ENCODE measurements at regions not wholly inside any gene's neighbourhood (a gene's known extent, or its start where the extent isn't known, plus 50 kb on each side); places are given as distances from the start of the nearest gene placed in this dataset.

DNA sequence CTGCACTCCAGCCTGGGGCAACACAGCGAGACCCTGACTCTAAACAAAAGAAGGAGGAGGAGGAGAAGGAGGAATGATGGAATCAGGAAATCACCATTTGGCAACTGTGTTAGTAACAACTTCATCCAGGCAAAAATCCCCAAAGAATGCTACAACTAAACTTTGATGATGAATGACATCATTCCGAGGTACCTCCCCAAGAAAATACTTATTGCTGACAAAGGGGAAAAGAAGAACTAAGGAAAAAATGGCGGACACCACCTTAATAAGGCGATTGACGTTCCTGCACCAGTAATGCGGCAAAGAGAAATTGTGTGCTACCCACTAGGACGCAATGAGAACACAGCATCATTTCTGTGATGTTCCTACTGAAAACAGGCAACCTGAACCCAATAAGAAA is 78.2 kb upstream of the SLC6A11 start:
- no peak for DNase-seq (ENCODE audit: low read depth)
- Histone ChIP-seq H3K27me3 (ENCODE audit: control insufficient read depth, insufficient read depth, low read length) (peaks cover 11% of the 10 kb centered on the region), H3K4me3 (ENCODE audit: low read depth, low read length) (no peak overlapping the region), H3K36me3 (ENCODE audit: control insufficient read depth, insufficient read depth, low read length) (no peaks in the 10 kb centered on the region)
- no peak for TF ChIP-seq CTCF (IDR thresholded peaks at IDR 0.05; ENCODE audit: insufficient read depth, low read length, poor library complexity, severe bottlenecking)

DNA sequence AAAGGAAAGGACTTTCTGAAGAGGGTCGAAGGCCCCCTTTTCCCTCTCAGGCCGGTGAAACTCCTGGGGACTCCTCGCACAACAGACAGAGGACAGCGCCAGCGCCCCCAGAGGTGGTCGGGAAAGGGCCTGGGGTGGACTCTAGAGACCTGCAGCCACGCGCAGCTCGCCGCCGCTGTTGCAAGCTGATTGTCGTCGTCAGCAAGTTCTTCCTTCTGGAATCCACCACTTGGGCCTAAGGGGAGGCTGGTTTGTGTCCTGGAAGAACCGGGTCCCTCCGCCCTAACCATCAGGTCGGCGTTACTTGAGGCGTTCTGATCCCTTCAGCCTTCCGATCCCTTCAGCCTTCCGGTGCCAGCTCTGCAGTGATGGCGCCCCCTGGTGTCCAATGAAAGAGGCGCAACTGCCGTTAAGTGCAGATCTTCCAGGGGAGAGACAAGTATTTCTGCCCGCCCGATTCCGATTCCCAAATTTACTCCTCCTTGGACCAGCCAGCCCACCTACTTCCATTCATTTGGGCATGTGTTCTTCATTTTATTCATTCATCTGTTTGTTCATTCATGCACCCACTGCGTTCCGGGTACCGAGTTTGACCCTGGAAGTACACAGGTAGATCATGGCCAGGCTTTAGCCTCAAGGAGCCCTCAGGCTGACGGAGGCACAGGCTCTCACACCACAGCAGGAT is 77.2 kb upstream of the SLC6A11 start:
- TF ChIP-seq CTCF (IDR thresholded peaks at IDR 0.05; ENCODE audit: insufficient read depth, low read length, poor library complexity, severe bottlenecking) = peak; percentile 79
- Histone ChIP-seq H3K4me3 (ENCODE audit: low read depth, low read length) (no peak overlapping the region), H3K36me3 (ENCODE audit: control insufficient read depth, insufficient read depth, low read length) (no peaks in the 10 kb centered on the region), H3K27me3 (ENCODE audit: control insufficient read depth, insufficient read depth, low read length) (peaks cover 11% of the 10 kb centered on the region)
- peak; percentile 14 for DNase-seq (ENCODE audit: low read depth)

GRCh38 chr3:10740954-10741353 is 75.1 kb upstream of the SLC6A11 start:
- no peak for DNase-seq (ENCODE audit: low read depth)
- Histone ChIP-seq H3K27me3 (ENCODE audit: control insufficient read depth, insufficient read depth, low read length) (peaks cover 11% of the 10 kb centered on the region), H3K36me3 (ENCODE audit: control insufficient read depth, insufficient read depth, low read length) (no peaks in the 10 kb centered on the region), H3K4me3 (ENCODE audit: low read depth, low read length) (no peak overlapping the region)
- TF ChIP-seq CTCF (IDR thresholded peaks at IDR 0.05; ENCODE audit: insufficient read depth, low read length, poor library complexity, severe bottlenecking) = no peak

- H3K36me3 ChIP-seq (ENCODE audit: control insufficient read depth, insufficient read depth, low read length) = no peaks in the 10 kb centered on the region
- peaks cover 11% of the 10 kb centered on the region for H3K27me3 ChIP-seq (ENCODE audit: control insufficient read depth, insufficient read depth, low read length)
- H3K4me3 ChIP-seq (ENCODE audit: low read depth, low read length) = no peak overlapping the region
- no peak for DNase-seq (ENCODE audit: low read depth)
- TF ChIP-seq CTCF (IDR thresholded peaks at IDR 0.05; ENCODE audit: insufficient read depth, low read length, poor library complexity, severe bottlenecking) = no peak
Observed at GRCh38 chr3:10741891-10742671, 73.9 kb upstream of the SLC6A11 start.

DNA sequence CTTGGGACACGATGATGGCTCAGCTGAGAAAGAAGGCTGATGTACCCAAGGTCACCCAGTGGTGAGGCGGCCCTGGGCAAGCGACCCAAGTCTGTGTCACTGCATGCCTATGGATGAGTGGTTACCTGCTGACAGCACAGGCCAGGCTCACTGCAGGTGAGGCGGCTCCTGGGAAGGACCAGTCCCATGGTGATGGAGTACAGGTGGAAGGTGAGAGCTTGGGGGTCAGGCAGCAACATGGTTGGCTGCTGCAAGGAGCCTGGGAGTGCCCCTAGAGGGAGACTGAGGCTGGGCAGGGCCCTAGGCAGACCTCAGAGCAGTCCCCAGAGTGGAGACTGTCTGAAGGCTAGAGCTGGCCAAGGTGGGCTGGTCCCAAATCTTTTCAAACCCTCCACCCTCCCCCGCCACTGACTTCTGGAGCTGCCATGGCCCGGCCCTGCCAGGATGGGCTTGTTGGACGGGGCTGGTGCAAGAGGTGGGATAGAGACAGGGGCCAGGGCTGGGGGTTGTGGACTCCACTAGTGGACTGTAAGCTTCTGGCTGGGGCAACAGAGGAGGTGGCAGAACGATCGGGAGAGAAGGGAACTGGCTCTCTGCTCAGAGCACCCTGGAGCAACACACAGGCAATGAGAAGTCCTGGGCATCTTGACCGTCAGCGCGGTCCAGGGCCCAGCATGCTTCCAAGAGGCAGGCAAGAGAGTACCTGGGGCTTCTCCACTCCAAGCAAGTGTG is 72.5 kb upstream of the SLC6A11 start:
- Histone ChIP-seq H3K36me3 (ENCODE audit: control insufficient read depth, insufficient read depth, low read length) (no peaks in the 10 kb centered on the region), H3K27me3 (ENCODE audit: control insufficient read depth, insufficient read depth, low read length) (peaks cover 3% of the 10 kb centered on the region), H3K4me3 (ENCODE audit: low read depth, low read length) (no peak overlapping the region)
- DNase-seq (ENCODE audit: low read depth) = no peak
- TF ChIP-seq CTCF (IDR thresholded peaks at IDR 0.05; ENCODE audit: insufficient read depth, low read length, poor library complexity, severe bottlenecking) = no peak
